ENCODE measurements at regions not wholly inside any gene's neighbourhood (a gene's known extent, or its start where the extent isn't known, plus 50 kb on each side); places are given as distances from the start of the nearest gene placed in this dataset.
A peak's percentile ranks its signal among the peaks of the same experiment; 100 is the strongest.

GRCh38 chr11:98559961-98560360, 460.8 kb upstream of the CNTN5 start:
- peak; percentile 11 for DNase-seq

GRCh38 chr11:98561252-98561651, 459.5 kb upstream of the CNTN5 start:
- DNase-seq: peak; percentile 5

GRCh38 chr11:98561877-98562395, 458.8 kb upstream of the CNTN5 start:
- DNase-seq: no peak

- DNase-seq: no peak
Measured at GRCh38 chr11:98564233-98564632, 456.5 kb upstream of the CNTN5 start.

- DNase-seq: no peak
Measured at GRCh38 chr11:98564881-98565280, 455.9 kb upstream of the CNTN5 start.

GRCh38 chr11:98565311-98565710, 455.4 kb upstream of the CNTN5 start:
- no peak for DNase-seq

- no peak for DNase-seq
Measured at GRCh38 chr11:98566978-98567377, 453.8 kb upstream of the CNTN5 start.

- DNase-seq: no peak
Measured at GRCh38 chr11:98568013-98568412, 452.7 kb upstream of the CNTN5 start.

GRCh38 chr11:98572941-98573340, 447.8 kb upstream of the CNTN5 start:
- no peak for DNase-seq

- DNase-seq: no peak
Measured at GRCh38 chr11:98587884-98588283, 432.9 kb upstream of the CNTN5 start.

- DNase-seq: no peak
Measured at GRCh38 chr11:98589967-98590366, 430.8 kb upstream of the CNTN5 start.

GRCh38 chr11:98600103-98600502, 420.6 kb upstream of the CNTN5 start:
- no peak for DNase-seq

- no peak for DNase-seq
Measured at GRCh38 chr11:98600786-98601773, 419.7 kb upstream of the CNTN5 start.

- no peak for DNase-seq
Measured at GRCh38 chr11:98616098-98616655, 404.6 kb upstream of the CNTN5 start.

- no peak for DNase-seq
Measured at GRCh38 chr11:98621767-98622166, 399.0 kb upstream of the CNTN5 start.

- DNase-seq: no peak
Measured at GRCh38 chr11:98625526-98625925, 395.2 kb upstream of the CNTN5 start.

- no peak for DNase-seq
Measured at GRCh38 chr11:98630736-98631135, 390.0 kb upstream of the CNTN5 start.

GRCh38 chr11:98657711-98658110, 363.0 kb upstream of the CNTN5 start:
- DNase-seq: no peak

GRCh38 chr11:98659431-98659830, 361.3 kb upstream of the CNTN5 start:
- DNase-seq: no peak

GRCh38 chr11:98674390-98674789, 346.4 kb upstream of the CNTN5 start:
- no peak for DNase-seq

- no peak for DNase-seq
Measured at GRCh38 chr11:98679673-98680072, 341.1 kb upstream of the CNTN5 start.

GRCh38 chr11:98701541-98701940, 319.2 kb upstream of the CNTN5 start:
- DNase-seq: no peak

Data from renal pelvis (tissue), 1 donor.